ENCODE measurements at regions not wholly inside any gene's neighbourhood (a gene's known extent, or its start where the extent isn't known, plus 50 kb on each side); places are given as distances from the start of the nearest gene placed in this dataset.

DNA sequence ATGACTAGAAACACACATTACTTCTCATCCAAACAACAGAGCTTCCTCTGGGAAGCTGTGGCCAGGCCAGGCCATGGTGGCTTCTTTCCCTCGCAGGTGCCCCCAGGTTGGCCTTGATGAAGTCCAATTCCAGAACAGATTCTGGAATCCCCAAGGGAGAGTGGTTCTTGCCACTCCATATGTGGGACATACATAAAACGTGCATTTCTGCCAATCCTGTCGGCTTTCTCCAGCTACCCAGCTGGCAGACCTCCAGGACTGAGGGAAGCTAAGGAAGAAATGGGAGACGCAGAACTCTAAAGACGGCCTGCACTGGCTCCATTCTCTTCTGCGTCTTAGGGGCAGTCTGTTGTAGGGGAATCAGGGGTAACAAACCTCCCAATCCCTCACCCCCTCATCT is 219.2 kb upstream of the CDH5 start:
- Mint-ChIP-seq H3K36me3 (no peaks in the 10 kb centered on the region), H3K4me3 (no peak overlapping the region), H3K27ac (no peak overlapping the region), H3K27me3 (peaks cover 8% of the 10 kb centered on the region), H3K9me3 (peaks cover 3% of the 10 kb centered on the region), H3K4me1 (peaks cover 10% of the 10 kb centered on the region)
- DNase-seq (ENCODE audit: low spot score in 2 of 2): no peak
- ATAC-seq (ENCODE audit: low read depth): no peak

DNA sequence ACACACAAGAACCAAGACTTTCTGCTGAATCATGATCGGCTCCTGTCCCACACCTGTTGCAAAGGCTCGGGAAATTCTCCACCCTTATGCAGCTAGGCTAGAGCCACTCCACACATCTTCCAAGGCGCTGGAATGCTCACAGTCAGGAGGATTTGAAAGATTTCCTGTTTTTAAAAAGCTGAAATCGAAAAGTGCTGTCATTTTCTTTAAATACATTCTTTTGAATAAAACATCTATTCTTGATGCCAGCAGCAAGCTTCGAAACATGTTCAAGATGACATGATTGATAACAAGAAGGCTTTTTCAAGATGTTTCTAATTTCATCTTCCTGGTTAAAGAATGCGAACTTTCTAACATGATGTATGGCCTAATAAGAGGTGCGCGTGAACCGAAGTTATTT is 219.7 kb upstream of the CDH5 start:
- Mint-ChIP-seq H3K36me3 (no peaks in the 10 kb centered on the region), H3K9me3 (peaks cover 3% of the 10 kb centered on the region), H3K27ac (no peak overlapping the region), H3K4me3 (no peak overlapping the region), H3K4me1 (peaks cover 10% of the 10 kb centered on the region), H3K27me3 (peaks cover 9% of the 10 kb centered on the region)
- no peak for DNase-seq (ENCODE audit: low spot score in 2 of 2)
- no peak for ATAC-seq (ENCODE audit: low read depth)

DNA sequence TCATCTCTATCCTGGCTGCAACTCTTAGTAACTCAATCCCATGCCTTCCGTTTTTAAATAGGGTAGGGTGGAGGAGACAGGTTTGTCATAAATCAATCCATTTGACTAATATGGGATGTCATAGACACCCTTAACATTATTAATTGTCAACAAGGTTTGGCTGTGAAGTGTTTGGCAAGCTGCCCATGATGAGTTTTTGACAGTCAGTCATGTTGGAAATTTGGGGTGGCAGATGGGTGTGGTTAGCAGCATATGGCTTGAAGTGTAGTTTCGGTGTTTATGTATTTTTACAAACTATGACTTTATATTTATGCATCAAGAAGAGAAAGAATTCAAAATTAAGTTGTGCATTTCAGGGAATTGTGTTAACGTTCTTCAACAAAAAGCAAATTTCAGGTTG is 221.8 kb upstream of the CDH5 start:
- Mint-ChIP-seq H3K4me3 (no peak overlapping the region), H3K27ac (no peak overlapping the region), H3K9me3 (no peaks in the 10 kb centered on the region), H3K4me1 (no peaks in the 10 kb centered on the region), H3K27me3 (peaks cover 13% of the 10 kb centered on the region), H3K36me3 (no peaks in the 10 kb centered on the region)
- no peak for DNase-seq (ENCODE audit: low spot score in 2 of 2)
- no peak for ATAC-seq (ENCODE audit: low read depth)

DNA sequence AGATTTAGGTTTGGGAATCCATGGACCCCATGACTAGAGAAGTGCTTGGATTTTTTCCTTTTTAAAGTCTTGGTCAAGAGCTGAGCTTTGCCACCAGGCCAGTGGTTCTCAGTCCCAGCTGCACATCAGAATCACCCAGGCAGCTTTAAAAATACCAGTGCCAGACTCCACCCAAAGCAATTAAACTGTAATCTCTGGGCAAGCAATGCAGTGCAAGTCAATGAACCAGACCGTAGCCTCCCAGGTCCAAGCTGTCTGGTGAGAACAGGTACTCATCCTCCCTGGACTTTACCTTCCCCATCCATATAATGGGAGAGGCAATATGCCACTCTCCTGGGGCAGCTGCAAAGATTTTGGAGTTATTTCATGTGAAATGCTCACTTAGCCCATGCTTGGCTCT is 223.1 kb upstream of the CDH5 start:
- no peaks in the 10 kb centered on the region for H3K36me3 Mint-ChIP-seq
- H3K9me3 Mint-ChIP-seq: no peaks in the 10 kb centered on the region
- ATAC-seq (ENCODE audit: low read depth) (no peak), DNase-seq (ENCODE audit: low spot score in 2 of 2) (no peak)
- H3K27ac Mint-ChIP-seq: no peak overlapping the region
- no peak overlapping the region for H3K4me3 Mint-ChIP-seq
- H3K27me3 Mint-ChIP-seq: peaks cover 13% of the 10 kb centered on the region
- no peaks in the 10 kb centered on the region for H3K4me1 Mint-ChIP-seq

DNA sequence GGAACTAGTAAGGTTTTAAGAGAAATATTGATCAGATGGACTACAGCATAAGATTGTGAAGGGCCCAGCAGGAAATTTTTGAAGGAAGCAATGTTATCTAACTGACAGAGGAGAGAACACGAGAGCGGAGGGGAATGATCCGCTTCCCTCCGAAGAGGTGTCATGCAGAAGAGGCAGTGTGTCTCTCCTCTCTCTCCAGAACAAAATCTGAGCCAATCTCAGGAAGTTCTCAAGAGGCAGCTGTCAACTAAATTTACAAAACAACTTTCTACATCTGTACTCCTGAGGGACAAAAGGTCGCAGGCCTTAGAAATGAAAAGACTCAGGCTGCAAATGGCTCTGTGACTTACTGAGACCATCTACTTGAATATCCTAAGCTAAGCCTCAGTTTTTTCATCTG is 224.6 kb upstream of the CDH5 start:
- Mint-ChIP-seq H3K27me3 (peaks cover 13% of the 10 kb centered on the region), H3K4me3 (no peak overlapping the region)
- DNase-seq (ENCODE audit: low spot score in 2 of 2): no peak

DNA sequence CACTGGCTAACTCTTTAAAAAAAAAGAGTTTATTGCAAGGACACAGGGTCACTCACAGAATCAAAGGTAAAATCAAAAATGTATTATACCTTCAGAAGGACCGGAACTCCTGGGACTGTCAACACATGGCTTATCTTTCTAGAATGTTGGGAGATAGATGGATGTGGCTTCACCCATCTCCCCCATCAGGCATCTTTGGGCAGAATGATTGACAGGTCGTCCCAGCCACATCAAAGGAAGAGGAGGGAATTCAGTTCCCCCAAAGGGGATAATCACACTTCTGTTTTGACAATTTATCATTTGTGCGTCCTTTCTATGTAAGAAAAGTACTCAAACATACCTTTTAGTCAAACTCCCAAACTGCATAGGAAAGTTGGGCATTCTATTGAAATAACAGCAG is 228.6 kb upstream of the CDH5 start:
- peaks cover 11% of the 10 kb centered on the region for H3K27me3 Mint-ChIP-seq
- no peak for DNase-seq (ENCODE audit: low spot score in 2 of 2)

More for the DNA sequence above, 224.6 kb upstream of the CDH5 start:
- no peaks in the 10 kb centered on the region for H3K36me3 Mint-ChIP-seq
- no peaks in the 10 kb centered on the region for H3K9me3 Mint-ChIP-seq
- ATAC-seq (ENCODE audit: low read depth): no peak
- no peak overlapping the region for H3K27ac Mint-ChIP-seq
- H3K4me1 Mint-ChIP-seq: no peaks in the 10 kb centered on the region

DNA sequence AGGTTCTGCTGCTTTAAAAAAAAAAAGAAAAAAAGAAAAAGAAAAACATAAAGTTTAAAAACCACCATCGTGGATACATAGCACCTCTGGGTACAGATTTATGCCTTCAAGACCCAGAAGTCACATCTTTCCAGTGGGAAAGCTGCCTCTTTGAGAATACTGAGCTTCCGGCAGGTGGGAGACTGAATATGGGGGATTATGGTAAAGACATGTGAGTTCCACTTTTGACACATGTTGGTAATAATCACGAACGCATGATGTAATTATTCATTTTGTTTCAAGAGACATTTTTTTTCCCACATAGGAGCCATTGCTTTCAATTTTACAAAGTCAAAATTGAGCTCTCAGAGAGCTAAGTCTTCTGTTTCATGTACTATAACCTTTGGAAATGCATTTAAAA is 229.7 kb upstream of the CDH5 start:
- ATAC-seq (ENCODE audit: low read depth): no peak
- H3K27ac Mint-ChIP-seq: no peak overlapping the region

More for the DNA sequence above, 228.6 kb upstream of the CDH5 start:
- H3K27ac Mint-ChIP-seq: no peak overlapping the region
- no peaks in the 10 kb centered on the region for H3K9me3 Mint-ChIP-seq
- H3K4me3 Mint-ChIP-seq: no peak overlapping the region
- H3K4me1 Mint-ChIP-seq: no peaks in the 10 kb centered on the region
- no peaks in the 10 kb centered on the region for H3K36me3 Mint-ChIP-seq
- no peak for ATAC-seq (ENCODE audit: low read depth)

DNA sequence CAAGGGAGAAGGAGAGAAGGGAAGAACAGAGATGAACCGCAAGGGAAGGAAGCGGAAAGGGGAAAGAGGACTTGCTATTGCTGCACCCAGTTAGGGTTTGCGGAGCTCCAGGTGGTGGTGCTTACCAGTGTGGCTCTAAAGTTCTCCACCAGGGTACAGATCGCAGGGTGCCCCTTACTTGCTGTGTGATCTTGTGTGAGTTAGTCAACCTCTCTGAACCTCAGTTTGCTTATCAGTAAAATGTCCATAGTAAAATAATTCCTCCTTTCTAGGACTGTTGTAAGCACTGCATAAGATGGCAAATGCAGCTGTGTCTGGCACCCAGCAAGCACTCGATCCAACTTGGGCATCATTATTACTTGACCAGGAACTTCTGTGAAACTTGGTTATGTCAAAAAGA is 230.7 kb upstream of the CDH5 start:
- DNase-seq (ENCODE audit: low spot score in 2 of 2): no peak
- no peak for ATAC-seq (ENCODE audit: low read depth)
- Mint-ChIP-seq H3K36me3 (no peaks in the 10 kb centered on the region), H3K27ac (no peak overlapping the region), H3K4me1 (no peaks in the 10 kb centered on the region), H3K27me3 (peaks cover 10% of the 10 kb centered on the region), H3K4me3 (no peak overlapping the region), H3K9me3 (no peaks in the 10 kb centered on the region)

More for the DNA sequence above, 229.7 kb upstream of the CDH5 start:
- no peaks in the 10 kb centered on the region for H3K4me1 Mint-ChIP-seq
- H3K9me3 Mint-ChIP-seq: no peaks in the 10 kb centered on the region
- no peak for DNase-seq (ENCODE audit: low spot score in 2 of 2)
- H3K4me3 Mint-ChIP-seq: no peak overlapping the region
- no peaks in the 10 kb centered on the region for H3K36me3 Mint-ChIP-seq
- peaks cover 13% of the 10 kb centered on the region for H3K27me3 Mint-ChIP-seq

DNA sequence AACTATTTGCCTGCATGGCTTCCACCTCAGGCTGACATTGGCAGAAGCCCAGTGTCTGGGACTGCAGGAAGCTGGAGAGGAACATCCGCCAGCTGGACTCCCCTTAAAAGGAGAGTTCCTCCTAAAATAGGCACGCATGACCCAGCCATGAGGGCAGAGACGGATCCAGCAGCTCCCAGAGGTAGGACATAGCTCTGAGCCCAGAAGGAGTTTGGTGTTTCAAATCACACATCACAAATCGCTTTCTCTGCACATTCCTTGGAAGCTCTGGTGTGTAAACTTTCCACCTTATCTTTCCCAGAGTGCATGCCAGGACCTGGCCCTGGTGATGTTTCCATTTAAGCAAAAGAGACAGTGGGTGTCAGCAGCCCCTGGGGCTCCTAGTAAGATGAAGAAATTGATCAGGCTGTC is 231.1 kb upstream of the CDH5 start:
- Mint-ChIP-seq H3K4me3 (no peak overlapping the region), H3K27me3 (peaks cover 10% of the 10 kb centered on the region), H3K36me3 (no peaks in the 10 kb centered on the region), H3K27ac (no peak overlapping the region), H3K9me3 (no peaks in the 10 kb centered on the region), H3K4me1 (no peaks in the 10 kb centered on the region)
- DNase-seq (ENCODE audit: low spot score in 2 of 2) (no peak), ATAC-seq (ENCODE audit: low read depth) (no peak)

DNA sequence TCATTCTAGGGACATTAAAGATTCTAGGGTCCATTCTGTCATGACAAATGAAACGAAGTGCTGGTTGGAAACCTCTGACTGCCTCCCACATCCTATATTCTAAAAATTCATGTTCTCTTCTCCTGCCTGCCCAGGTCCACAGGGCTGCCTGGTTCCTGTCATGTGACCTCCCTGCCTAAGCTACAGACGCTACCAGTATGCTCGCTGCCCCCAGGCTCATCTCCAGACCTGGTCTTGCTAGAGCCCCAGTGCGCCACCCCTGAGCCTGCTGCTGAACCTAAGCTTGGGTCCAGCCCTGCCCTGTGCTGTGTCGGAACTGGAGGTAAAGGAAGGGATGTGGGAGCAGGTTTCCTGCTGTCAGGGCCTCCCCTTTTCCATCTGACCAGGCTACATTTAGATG is 231.6 kb upstream of the CDH5 start:
- ATAC-seq (ENCODE audit: low read depth): no peak

DNA sequence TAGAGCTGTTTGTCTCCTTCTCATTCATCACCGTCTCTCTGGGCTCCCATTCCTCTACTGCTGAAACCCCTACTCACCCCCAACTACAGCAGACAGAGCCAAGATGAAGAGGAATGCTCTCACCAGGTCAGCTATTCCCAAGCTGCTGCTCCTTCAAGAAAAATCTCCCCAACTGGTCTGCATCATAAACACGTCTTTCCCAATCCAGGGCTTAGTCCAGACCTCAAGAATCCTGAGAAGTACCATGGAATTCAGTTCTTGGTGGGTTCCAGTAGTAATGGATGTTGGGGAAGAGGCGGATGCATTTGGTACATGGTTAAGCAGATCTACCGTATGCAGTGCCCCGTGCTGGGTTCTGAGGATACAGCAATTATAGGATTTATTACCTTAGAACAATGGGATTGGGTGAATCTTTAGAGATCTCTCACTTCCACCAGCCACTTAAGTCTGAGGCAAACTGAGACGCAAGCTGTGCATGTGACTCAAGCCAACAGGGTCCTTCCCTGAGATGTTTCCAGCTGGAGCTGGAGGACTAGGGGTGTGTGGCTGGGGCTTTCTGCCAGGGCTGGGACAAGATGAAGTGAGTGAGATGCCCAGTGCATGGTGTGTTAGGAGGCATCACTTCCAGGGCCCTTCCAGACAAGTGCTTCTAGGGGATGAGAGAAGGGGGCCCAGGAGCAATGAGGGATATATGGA is 232.7 kb upstream of the CDH5 start:
- no peak for ATAC-seq (ENCODE audit: low read depth)
- Mint-ChIP-seq H3K9me3 (no peaks in the 10 kb centered on the region), H3K27ac (no peak overlapping the region), H3K4me1 (no peaks in the 10 kb centered on the region), H3K27me3 (peaks cover 5% of the 10 kb centered on the region), H3K36me3 (no peaks in the 10 kb centered on the region), H3K4me3 (no peak overlapping the region)
- DNase-seq (ENCODE audit: low spot score in 2 of 2): no peak

More for the DNA sequence above, 231.6 kb upstream of the CDH5 start:
- H3K4me3 Mint-ChIP-seq: no peak overlapping the region
- H3K4me1 Mint-ChIP-seq: no peaks in the 10 kb centered on the region
- no peaks in the 10 kb centered on the region for H3K9me3 Mint-ChIP-seq
- DNase-seq (ENCODE audit: low spot score in 2 of 2): no peak
- H3K27me3 Mint-ChIP-seq: peaks cover 7% of the 10 kb centered on the region
- H3K27ac Mint-ChIP-seq: no peak overlapping the region
- H3K36me3 Mint-ChIP-seq: no peaks in the 10 kb centered on the region

DNA sequence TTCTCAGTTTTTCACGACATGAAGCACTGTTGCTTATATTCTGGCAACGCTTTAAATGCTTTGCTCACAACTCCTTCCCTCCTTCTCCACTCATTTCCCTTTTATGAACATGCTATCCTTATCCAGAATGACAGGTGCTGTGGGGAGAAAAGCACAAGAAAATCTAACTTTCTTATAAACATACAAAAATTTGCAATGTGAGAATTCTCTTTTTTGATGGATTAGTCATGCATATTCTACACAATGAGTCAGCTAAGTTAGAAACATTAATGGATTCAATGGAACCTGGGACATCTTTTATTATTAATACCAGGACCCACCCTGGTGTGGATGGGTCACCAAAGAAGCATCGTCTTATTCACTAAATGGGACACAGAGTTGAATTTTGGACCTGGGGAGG is 234.6 kb upstream of the CDH5 start:
- Mint-ChIP-seq H3K27me3 (peaks cover 11% of the 10 kb centered on the region), H3K27ac (no peak overlapping the region)
- no peak for DNase-seq (ENCODE audit: low spot score in 2 of 2)

DNA sequence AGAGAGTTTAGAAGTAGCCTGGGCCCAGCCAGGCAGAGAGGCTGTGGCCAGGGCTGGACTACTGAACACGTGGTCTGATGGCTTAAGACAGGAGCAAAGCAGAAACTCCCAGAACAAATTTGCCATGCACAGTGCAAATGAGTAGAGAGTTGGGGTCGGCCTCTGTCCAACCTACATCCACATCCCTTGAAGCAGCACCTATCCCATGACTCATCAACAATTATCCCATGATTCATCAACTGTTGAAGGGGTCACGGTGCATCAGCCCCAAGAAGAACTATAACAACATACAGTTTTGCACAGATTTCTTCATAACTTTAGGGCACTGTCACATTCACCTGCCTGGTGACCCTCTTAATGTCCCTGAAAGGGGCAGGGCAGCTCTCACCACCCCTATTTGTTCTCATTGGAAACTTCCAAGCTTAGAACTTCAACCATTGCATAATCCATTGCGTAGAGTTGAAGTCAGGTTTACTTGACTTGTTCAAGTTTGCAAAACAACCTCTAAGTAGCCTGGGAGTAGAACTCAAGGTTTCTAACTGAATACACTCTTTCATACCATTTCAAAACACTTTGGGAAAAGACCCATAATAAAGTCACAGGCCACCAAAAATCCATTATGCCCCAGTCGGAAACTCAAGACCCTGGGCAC is 235.2 kb upstream of the CDH5 start:
- H3K4me1 Mint-ChIP-seq: no peaks in the 10 kb centered on the region
- no peaks in the 10 kb centered on the region for H3K36me3 Mint-ChIP-seq
- ATAC-seq (ENCODE audit: low read depth) (no peak), DNase-seq (ENCODE audit: low spot score in 2 of 2) (no peak)
- H3K9me3 Mint-ChIP-seq: no peaks in the 10 kb centered on the region
- no peak overlapping the region for H3K27ac Mint-ChIP-seq
- peaks cover 11% of the 10 kb centered on the region for H3K27me3 Mint-ChIP-seq
- H3K4me3 Mint-ChIP-seq: no peak overlapping the region

More for the DNA sequence above, 234.6 kb upstream of the CDH5 start:
- Mint-ChIP-seq H3K4me3 (no peak overlapping the region), H3K4me1 (no peaks in the 10 kb centered on the region), H3K36me3 (no peaks in the 10 kb centered on the region), H3K9me3 (no peaks in the 10 kb centered on the region)
- ATAC-seq (ENCODE audit: low read depth): no peak

DNA sequence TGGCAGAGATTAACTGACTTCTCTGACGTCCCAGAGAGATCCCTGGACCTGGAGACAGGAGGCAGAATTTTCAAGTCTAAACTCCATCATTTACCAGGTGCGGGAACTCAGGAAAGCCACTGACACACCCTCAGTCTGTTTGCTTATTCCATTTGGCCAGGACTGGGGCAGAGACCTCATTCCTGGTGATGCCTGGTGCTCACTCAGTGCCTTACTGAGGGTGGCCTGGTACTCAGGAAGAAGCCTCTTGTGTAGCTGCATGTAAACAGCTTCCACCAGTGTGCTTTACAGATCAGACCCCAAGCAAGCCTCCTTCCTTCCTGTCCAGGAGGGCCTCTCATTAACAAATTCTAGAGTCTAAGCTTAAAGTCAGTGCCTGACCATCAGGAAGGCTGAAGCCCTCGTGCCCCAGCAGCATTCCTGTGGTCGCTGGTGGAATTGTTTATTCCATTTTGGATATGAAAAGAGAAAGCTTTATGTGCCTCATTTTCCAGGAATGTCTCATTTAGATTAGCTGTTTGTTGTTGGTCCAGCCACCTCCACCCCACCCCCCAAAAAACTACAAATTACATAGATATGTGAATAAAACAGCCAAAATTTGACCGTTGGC is 236.1 kb upstream of the CDH5 start:
- peaks cover 12% of the 10 kb centered on the region for H3K27me3 Mint-ChIP-seq
- no peak overlapping the region for H3K27ac Mint-ChIP-seq
- no peaks in the 10 kb centered on the region for H3K4me1 Mint-ChIP-seq
- H3K36me3 Mint-ChIP-seq: no peaks in the 10 kb centered on the region
- no peaks in the 10 kb centered on the region for H3K9me3 Mint-ChIP-seq
- ATAC-seq (ENCODE audit: low read depth): no peak
- no peak overlapping the region for H3K4me3 Mint-ChIP-seq
- no peak for DNase-seq (ENCODE audit: low spot score in 2 of 2)
